ENCODE measurements at regions not wholly inside any gene's neighbourhood (a gene's known extent, or its start where the extent isn't known, plus 50 kb on each side); places are given as distances from the start of the nearest gene placed in this dataset.

DNA sequence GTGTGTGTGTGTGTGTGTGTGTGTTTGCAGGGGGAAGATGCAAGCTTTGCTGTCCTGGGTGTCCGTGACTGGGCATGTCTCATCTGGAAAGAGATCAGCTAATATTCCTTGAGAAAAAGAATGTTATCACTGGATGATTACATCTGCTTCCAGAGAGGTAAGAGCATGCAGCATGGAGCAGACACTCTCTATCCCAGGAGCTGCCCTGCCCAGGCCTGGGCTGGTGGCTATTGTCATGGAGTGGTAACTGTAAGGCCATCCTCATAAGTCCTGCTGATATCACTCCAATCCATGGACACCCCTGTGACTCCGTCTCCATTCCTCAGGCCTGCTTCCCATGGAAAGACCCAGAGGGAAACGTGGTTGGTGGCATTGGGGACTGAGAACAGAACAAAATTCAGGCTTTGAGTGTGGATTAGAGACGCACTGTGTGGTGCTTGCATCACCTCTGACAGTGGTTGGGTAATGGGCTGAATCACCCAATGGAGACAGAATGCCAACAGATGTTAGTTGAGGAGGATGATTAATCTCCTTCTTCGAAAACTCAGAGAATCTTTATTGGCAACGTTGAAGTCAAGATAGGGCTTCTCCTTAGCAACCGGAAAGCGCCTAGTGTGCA lies 52.0 kb upstream of the KCNIP1 start:
- CTCF ChIA-PET = interaction anchor here (6.2 kb wide), 1 partner anchor 18 kb away, joined by 25 read pairs; no protein-coding TSS in a partner anchor
- H3K4me3 ChIP-seq (ENCODE audit: low read depth, low read length) = no peak overlapping the region
- TF ChIP-seq, protein P1, sequence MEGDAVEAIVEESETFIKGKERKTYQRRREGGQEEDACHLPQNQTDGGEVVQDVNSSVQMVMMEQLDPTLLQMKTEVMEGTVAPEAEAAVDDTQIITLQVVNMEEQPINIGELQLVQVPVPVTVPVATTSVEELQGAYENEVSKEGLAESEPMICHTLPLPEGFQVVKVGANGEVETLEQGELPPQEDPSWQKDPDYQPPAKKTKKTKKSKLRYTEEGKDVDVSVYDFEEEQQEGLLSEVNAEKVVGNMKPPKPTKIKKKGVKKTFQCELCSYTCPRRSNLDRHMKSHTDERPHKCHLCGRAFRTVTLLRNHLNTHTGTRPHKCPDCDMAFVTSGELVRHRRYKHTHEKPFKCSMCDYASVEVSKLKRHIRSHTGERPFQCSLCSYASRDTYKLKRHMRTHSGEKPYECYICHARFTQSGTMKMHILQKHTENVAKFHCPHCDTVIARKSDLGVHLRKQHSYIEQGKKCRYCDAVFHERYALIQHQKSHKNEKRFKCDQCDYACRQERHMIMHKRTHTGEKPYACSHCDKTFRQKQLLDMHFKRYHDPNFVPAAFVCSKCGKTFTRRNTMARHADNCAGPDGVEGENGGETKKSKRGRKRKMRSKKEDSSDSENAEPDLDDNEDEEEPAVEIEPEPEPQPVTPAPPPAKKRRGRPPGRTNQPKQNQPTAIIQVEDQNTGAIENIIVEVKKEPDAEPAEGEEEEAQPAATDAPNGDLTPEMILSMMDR (IDR thresholded peaks at IDR 0.05; ENCODE audit: insufficient read depth, low read length, missing control alignments) = no peak
- DNase-seq (ENCODE audit: low read depth, low spot score) = no peak
- POLR2A ChIA-PET = no interaction called here

DNA sequence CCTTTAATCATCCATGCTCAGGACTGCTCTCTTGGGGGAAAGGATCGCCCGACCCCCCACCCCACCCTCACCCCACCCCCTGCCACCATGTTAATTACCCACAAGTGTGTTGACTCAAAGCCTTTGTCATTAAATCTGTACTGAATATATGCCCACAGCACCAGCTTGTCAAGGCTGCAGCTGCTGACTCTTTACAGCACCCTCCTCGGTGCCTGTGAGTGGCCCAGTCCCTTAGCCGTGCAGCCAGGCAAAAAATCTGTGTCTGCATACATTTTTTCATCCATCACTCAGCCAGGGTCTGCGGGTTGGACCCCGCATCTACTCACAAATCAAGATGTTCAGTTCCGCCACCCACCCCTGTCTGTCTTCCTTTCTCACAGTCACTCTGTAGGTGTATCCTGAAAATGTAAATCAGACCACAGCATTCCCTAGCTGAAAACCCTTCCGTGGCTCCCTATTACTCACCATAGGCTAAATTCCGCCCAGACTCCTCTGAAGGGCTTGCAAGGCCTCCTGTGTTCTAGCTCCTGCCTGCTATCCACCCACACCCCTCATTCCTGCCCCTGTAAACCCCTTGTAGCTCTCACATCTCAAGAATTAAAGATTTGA lies 53.7 kb upstream of the KCNIP1 start:
- H3K4me3 ChIP-seq (ENCODE audit: low read depth, low read length) = no peak overlapping the region
- POLR2A ChIA-PET = no interaction called here
- DNase-seq (ENCODE audit: low read depth, low spot score) = no peak
- TF ChIP-seq, protein P1 (IDR thresholded peaks at IDR 0.05; ENCODE audit: insufficient read depth, low read length, missing control alignments) = no peak
- CTCF ChIA-PET = interaction anchor here (0.7 to 6.2 kb wide), 4 partner anchors 14 to 174 kb away, joined by 3 to 25 read pairs (median 4); no protein-coding TSS in a partner anchor

DNA sequence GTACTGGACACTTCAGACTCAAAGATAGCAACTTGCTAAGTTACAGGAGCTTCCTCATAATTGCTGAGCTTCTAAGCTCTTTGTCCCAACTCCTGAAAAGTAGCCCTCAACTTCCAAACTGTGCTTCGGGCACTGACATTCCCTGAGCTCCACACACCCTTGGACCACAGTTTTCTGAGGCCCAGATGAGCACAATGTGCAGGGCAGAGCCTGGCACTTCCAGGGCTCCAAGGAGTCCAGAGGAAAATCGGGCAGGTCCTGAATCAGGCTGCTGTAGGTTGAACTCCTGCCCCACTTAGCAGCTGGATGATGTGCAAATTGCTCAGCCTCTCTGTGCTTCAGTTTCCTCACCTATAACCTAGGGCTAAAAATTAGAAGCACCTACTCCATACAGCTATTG lies 54.6 kb upstream of the KCNIP1 start:
- TF ChIP-seq, protein P1 (IDR thresholded peaks at IDR 0.05; ENCODE audit: insufficient read depth, low read length, missing control alignments) = no peak
- H3K4me3 ChIP-seq (ENCODE audit: low read depth, low read length) = no peak overlapping the region
- CTCF ChIA-PET = interaction anchor here (1.7 to 6.2 kb wide), 2 partner anchors 15 to 174 kb away, joined by 4 to 25 read pairs; no protein-coding TSS in a partner anchor
- POLR2A ChIA-PET = no interaction called here
- DNase-seq (ENCODE audit: low read depth, low spot score) = no peak

DNA sequence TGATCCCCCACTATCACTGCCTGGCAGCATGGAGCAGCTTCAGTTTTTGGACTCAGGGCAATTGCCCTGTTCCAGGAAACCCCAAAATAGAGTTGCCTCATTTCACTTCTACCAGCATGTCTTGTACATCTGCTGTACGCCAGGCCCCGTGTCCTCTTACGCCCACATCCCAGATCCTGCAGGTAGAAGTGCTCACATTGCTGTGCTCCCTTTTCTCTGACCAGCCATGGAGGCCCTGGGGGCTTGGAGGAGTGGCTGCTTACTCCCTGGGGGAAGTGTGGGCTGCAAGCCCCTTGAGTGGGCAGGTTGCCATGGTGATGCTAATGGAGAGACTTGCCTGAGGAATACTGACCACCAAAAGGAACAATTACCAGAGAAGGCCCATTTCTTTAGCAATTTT lies 55.6 kb upstream of the KCNIP1 start:
- no peak overlapping the region for H3K4me3 ChIP-seq (ENCODE audit: low read depth, low read length)
- ChIA-PET CTCF (interaction anchor here (2.8 to 6.2 kb wide), 2 partner anchors 14 to 177 kb away, joined by 7 to 25 read pairs; no protein-coding TSS in a partner anchor), POLR2A (no interaction called here)
- TF ChIP-seq, protein P1 (IDR thresholded peaks at IDR 0.05; ENCODE audit: insufficient read depth, low read length, missing control alignments) = no peak
- DNase-seq (ENCODE audit: low read depth, low spot score) = no peak

DNA sequence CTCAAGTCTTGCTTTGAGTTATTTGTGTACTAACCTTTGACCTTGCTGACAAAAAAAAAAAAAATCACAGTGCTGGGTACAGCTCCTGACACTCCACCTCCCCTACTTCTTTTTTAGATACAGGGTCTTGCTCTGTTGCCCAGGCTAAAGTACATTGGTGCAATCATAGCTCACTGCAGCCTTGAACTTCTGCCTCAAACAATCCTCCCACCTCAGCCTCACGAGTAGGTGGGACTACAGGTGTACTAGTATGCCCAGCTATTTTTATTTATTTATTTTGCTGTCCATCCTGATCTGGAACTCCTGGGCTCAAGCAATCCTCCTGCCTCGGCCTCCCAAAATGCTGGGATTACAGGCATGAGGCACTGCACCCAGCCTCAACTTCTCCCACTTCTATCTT lies 57.2 kb upstream of the KCNMB1 start:
- ChIA-PET POLR2A (no interaction called here), CTCF (interaction anchor here (0.7 to 4.7 kb wide), 4 partner anchors 12 to 192 kb away, joined by 3 to 30 read pairs (median 7); no protein-coding TSS in a partner anchor)
- DNase-seq (ENCODE audit: low read depth, low spot score) = no peak

DNA sequence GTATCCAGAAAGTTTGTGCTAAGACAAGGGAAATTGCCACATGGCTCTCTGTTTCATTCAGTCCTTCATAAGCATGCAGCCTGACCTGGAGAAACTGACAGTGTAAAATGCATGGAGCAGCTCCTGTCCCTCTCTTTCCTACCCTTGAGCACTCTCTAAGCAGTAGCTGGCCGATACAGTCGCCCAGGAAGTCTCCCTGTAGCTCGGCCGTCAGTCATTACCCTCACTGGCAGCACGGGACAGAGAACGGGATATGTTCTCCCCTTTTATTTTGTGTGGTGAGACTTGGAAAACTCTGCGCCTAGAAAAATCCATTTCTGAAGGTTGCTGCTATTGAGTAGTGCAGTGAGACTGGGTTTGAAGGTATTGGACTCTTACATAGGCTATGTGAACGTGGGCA lies 56.8 kb upstream of the KCNMB1 start:
- no peak overlapping the region for H3K4me3 ChIP-seq (ENCODE audit: low read depth, low read length)
- TF ChIP-seq, protein P1 (IDR thresholded peaks at IDR 0.05; ENCODE audit: insufficient read depth, low read length, missing control alignments) = no peak
- DNase-seq (ENCODE audit: low read depth, low spot score) = no peak
- CTCF ChIA-PET = interaction anchor here (1.7 to 4.7 kb wide), 3 partner anchors 12 to 193 kb away, joined by 7 to 30 read pairs (median 7); no protein-coding TSS in a partner anchor
- POLR2A ChIA-PET = no interaction called here

More for the DNA sequence above, 57.2 kb upstream of the KCNMB1 start:
- H3K4me3 ChIP-seq (ENCODE audit: low read depth, low read length) = no peak overlapping the region
- TF ChIP-seq, protein P1 (IDR thresholded peaks at IDR 0.05; ENCODE audit: insufficient read depth, low read length, missing control alignments) = no peak

All from AG04449 (cell line).